NCI-H510A treated with DMSO at 0.1 percent for 48 hours (cell line): ENCODE measurements at regions not wholly inside any gene's neighbourhood (a gene's known extent, or its start where the extent isn't known, plus 50 kb on each side); places are given as distances from the start of the nearest gene placed in this dataset.

ENCODE experiments used
- DNase-seq: peaks from one replicate; lab custom pipeline; 2025; lab: John Stamatoyannopoulos, UW

DNA sequence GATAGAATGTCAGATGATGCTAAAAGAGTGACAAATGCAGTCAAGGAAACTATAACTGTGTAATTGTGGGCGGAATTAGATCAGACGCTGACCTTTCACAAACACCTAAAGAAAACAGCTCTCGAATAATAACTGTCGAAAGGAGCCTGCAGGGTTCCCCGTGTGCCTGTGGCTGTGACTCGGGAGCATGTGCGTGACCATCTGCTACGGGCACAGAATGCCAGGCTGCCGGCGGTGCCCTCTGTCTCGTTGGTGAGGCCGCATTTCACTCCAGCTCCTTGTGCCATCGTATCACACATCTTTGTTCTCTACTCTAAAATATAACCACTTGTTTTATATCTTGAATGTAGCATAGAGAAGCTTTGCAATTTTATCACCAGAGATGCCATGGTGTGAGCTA is 267.8 kb upstream of the FMN2 start:
- no peak for DNase-seq

DNA sequence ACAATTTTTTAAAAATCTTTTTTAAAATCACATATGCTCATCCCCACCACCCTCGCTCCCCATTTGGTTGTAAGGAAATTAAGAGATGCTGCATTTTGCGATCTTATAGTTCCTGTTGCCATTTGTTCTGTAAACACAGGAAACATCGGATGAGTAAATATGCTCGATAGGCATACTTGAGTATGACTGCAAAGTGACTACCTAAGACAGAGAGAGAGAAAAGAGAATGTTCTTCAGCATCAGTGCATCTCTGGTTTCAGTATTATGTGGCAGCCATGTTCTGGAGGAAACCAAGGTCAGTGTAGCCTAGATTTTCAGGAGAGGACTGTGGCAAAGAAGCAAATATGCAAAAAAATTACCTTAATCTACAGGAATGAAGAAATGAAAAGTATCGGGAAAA is 265.5 kb upstream of the FMN2 start:
- no peak for DNase-seq

DNA sequence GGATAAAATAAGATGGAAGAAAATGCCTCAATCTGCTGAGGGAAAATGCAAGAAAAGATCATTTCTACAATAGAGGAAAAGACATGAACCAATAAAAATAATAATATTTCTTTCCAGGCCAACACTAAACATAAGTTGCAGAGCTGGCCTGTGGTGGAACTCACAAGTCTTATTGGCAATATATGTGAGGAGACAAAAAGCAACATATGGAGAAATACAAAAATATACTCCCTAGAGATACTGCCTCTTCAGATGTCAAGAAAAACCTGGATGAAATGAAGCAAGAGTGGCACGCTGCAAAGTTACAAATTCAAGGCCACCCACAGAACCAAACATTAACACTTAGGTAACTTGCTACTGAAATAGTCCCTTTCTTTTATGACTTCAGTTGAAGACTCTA is 264.9 kb upstream of the FMN2 start:
- DNase-seq = no peak

DNA sequence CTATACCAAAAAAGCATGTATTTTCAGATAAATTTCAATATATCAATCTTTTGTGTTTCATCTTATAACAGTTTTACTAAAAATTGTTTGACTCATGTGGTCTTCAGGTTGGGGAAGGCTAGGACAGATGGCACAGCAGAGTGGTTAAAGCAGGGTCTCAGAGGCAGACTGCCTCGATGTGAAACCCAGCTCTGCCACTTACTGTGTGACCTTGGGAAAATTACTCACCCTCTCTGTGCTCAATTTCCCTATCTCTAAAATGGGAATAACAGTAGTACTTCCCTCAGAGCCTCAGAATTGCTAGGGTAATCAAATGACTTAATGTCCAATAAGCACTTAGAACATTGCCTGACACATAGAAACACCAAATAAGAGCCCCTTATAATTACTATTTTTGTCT is 262.1 kb upstream of the FMN2 start:
- DNase-seq = no peak

DNA sequence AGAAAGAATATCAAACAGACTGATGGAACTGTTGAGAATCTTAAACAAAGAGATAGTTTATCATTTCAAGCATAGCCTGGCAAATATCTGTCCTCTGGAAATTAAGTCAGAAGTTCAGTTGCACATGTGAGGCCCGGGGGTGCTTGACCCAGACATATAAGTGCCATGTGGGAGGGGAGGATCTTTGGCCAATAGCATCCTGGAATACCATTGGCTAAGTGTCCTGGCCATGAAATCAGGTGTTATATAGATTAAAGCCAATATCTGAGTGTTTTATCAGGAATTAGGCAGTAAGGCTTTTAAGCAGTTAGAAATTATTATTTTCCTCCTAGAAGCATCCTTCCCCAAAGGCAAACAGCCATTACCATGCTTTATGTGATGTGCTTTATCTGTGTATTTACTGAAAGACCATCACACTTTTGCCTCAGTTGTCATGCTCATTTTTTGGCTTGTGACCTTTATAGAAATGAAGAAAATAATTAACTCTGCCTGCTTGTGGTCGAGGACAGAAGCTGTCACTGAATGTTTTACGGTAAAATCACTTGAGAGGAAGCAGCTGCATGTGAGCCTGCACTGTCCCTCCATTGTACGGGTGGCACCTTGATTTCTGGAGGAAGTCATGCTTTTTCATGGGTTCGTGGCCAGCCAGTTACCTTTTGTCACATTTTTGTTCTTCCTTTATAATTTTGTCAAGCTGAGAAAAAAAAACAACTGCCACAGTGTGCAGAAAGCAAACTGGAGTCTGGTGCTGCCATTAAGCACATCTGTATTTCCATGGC is 259.9 kb upstream of the FMN2 start:
- no peak for DNase-seq

DNA sequence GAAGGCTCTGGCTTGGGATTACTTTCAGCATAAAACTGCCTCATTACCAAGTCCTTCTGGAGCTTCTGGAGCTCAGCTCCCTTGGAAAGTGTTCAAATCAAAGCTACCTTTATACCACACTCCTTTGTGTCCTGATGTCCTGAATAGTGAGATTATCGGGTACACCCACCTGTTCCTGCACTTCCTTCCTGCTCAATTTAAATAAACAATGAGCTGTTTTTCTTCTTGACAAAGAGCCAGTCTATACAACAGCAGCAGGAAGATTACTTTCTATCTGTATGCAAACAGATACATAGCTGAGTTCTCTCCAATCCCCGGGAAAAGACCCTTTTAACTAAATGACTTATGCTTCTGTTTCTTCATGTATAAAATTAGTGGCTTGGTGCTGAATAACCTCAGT is 258.0 kb upstream of the FMN2 start:
- no peak for DNase-seq

DNA sequence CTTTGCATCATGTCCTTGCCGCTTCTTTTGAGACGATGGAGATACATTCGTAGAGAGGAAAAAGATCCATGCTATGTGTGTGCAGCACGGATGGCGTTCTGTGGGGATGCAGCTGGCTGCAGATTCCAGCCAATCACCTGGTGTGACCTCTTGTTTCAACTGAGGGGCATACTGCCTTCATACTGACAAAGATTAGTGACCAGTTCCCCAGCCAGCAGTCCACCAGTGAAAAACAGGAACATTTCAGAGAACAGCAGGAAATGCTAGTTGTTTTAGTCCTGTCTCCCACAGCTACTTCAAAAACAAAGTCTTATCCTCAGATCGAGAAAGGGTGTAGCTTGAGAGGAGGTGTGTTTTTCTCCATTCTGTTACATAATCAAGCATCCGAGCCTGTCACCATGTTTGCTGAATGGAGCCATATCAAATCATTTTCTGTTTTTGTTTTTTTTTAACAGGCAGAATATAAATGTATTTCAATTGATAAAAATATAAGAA is 255.7 kb upstream of the FMN2 start:
- DNase-seq = no peak

DNA sequence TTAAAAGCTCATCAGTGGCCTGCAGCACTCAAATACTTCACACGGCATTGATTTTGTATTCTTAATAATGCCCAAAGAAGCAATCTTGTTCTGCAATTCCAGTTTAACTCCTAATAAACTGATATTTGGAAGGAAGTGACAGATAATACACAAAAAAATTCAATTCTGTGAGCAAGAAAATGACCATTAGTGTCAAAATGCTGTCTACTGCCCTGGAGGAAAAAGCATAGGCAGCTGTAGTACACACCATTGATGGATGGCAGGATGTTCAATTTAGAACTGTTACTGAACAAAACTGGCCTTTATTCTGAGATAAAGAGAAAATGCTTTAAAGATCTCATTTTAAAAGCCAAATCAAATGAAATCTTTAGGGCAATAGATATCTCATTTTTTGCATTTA is 251.3 kb upstream of the FMN2 start:
- no peak for DNase-seq

DNA sequence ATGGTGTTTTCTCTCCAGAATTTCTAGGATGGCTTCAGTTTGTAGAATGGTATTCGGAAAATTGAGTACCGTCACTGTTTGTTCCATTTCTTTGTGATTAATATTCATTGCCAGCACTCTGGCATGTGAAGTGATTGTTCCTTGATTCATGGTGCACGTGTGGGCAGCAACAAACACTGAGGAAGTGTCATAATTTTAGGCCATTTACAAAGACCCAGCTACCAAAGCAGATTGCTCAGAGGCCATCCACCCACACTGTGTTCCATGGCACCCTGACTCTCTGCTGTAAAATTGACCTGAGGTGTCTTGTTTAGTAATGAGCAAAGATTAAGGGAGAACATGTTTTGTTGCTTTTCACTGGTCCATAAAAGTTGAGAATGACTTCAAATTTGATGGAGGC is 250.9 kb upstream of the FMN2 start:
- DNase-seq = no peak

DNA sequence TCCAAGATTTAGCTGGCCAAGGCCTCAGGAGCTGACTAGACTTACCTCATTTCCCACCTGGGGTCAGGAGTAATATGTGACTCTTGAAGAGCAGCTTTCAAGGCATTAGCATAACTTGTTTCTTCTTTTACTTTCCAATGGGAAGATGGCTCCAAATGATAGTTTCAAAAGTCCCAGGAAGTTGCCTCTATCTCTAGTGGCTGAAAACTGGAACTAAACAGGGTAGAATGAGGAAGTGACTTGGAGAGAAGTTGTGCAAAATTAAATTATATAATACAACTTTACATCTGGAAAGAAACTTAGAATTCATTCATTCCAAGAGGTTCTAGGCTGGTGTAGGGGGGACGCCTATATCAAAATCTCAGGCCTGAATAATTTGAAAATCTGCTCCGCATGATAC is 250.1 kb upstream of the FMN2 start:
- no peak for DNase-seq

DNA sequence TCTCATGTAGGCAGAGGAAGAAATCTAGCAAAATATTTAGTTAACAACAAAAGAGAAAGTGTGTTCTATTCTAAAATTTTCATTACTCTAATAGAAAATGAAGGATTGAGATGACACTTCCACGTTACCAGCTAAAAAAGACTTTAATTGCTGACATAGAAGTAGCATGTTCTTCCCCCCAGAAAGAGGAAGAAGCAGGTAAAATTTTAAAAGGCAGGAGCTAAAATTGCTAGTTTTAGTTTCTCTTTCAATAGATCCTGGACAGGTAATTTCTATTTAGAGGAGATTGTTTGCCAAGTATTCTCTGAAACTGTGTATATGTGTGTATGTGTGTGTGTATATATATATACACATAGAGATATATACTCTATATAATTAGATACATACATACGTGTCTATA is 248.1 kb upstream of the FMN2 start:
- DNase-seq = no peak

DNA sequence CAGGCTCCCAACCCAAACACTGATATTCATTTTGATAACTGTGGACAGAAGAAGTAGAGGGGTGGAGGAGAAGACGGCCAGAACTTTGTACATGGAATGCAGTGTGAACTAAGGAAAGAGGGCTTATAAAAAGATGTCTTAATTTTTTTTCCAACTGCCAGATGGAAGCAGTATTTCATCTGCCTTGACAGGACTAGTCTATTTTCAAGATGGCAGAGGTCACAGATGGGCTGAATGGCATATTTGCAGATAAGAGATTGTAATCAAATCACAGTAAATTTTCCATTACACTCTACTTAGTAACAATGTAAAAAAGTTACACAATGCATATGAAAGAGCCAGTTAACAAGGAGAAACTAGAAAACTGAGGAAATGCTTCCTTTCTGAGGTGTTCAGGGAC is 246.8 kb upstream of the FMN2 start:
- DNase-seq = no peak

DNA sequence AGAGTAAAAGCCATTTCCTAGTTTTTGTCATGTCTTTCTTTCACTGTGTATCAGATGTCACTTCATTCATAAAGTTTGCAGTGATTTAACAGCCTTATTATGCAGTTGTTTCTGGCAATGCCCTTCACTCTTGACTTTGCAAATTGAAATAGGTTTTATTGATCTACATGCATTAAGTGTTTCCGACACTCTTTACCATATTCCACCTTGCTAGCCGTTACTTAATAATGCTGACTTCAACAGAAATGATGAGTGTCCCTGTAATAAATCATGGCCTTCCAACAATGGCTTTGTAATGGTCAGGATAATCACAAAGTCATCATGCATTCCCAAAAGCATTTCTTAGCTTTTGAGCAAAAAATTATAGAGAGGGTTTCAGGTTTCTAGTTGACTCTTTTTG is 236.8 kb upstream of the FMN2 start:
- DNase-seq = no peak

DNA sequence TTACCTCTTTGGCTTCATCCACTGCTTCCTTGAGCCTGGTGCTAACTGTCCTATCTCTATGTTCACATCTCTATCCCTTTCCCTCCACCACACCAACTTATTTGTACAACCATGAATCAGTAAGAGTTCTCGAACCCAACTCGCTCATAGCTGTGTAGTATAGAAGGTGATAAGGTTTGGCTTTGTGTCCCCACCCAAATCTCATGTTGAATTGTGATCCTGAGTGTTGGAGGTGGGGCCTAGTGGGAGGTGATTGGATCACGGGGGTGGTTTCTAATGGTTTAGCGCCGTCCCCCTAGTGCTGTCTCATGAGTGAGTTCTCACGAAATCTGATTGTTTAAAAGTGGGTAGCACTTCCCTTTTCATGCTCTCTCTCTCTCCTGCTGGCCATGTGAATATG is 235.6 kb upstream of the FMN2 start:
- no peak for DNase-seq

DNA sequence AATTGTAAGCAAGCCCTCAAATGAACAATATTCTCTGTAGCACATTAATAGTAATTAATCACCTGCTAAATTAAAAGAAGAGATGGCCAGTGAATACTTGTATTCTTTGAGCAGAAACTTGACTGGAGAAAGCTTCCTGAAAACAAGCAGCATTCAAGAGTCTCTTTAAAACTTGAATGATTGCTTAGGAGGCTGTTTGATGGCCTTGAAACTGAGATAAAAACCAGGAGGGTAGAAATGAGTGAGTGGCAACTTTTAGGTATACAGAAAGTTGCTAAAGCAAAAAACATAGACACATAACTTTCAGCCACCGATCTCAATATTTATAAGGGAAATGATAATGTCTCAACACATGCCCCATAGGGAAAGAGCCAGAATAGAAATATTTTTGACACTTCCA is 234.8 kb upstream of the FMN2 start:
- DNase-seq = no peak

DNA sequence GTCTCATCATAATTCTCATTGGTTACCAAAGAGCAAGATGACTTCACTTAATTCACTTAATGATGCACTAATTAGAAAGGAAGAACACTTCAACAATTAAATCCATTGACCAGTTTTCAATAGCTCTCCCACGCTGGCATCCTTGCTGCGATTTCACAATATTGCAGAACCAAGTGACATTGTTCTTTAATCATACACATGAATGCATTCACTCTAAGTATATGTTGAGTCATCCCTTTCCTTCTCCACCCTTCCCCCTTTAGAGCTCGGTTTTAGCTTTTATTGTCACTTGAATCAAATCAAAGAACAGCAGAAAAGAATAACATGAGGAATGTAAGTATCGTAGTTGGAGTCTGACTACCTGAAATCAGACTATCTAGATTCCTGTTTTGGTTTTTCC is 233.6 kb upstream of the FMN2 start:
- no peak for DNase-seq

DNA sequence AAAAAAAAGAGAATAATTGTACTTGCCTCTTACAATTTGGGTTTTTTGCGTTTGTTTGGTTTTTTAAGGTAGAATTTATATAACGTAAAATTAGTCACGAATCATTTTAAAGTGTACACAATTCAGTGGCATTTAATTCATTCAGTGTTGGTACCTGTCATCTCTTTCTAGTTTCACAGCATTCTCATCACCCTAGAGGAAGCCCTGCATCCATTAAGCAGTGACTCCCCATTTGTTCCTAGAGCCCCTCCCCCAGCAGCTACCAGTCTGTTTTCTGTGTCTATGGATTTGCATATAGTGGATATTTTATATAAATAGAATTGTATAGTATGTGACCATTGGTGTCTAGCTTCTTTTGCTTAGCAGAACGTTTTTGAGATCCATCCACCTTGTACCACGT is 233.2 kb upstream of the FMN2 start:
- no peak for DNase-seq

DNA sequence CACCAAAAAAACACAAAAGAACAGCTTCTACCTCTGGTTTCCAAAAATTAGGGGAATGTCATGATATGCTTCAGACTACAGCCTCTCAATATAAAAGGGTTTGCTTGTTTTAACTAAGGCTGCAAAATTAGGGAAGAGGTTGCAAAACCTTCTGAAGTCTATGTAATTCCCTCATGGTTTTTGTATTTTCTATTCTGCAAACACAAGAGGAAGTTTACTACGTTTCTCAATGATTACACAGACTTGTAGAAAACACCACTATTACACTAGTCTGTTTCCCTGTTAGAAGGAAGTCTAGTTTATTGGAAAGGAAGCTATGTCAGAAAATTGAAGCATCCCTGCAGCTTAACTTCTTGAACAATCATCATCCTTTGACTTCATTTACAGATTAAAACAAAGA is 229.7 kb upstream of the FMN2 start:
- DNase-seq = no peak

DNA sequence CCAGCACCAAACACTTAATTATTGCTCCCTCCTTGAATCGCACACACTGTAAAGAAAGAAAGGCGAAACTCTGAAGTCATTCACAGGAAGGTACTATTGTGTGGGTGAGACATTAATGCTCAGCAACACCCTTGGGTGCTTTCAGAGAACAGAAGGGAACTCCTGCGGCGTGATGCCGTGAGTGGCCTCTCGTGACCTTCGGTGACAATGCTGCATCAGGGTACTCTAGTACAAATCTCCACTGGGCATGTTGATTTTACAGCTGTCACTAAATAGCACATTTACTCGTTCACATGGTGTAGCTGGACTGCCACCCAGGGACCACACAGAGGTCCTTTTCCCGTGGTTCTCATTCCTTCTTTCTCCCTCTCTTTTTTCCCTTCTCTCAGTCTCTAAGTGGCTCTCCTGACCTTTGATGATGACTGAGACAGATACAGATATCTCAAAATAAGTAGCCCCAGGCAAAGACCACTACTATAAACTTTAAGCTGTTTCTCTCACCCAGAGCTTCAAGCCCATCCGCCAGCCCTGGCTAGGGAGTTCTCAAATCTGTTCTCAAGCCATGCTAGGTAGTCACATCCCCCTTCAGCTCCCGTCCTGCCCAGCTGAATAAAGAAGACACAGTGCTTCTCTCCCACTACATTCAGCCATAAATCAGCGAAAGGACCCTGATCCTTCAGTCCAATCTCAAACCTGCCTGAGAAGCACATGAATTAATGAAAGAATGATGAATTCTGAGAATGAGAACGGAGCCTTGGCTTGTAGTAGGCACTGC is 223.4 kb upstream of the FMN2 start:
- DNase-seq = no peak

DNA sequence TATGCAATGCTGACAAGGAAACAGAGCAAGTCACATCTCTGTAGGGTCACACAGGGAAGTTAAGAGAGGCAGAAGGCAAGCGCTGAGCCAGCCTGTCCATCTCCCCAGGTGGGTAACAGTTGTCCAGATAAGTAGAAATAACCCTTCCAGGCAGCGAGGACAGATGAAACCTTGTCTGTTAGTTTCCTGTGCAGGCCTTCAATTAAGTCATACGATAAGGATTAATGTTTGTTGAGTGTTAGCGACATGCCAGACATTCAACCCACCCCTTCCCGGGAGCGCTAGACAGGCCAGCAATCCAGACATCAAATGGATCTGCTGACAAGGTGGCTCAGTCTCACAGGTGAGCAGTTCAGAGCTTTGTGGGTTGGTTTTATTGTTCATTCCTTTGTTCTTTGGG is 221.5 kb upstream of the FMN2 start:
- no peak for DNase-seq

DNA sequence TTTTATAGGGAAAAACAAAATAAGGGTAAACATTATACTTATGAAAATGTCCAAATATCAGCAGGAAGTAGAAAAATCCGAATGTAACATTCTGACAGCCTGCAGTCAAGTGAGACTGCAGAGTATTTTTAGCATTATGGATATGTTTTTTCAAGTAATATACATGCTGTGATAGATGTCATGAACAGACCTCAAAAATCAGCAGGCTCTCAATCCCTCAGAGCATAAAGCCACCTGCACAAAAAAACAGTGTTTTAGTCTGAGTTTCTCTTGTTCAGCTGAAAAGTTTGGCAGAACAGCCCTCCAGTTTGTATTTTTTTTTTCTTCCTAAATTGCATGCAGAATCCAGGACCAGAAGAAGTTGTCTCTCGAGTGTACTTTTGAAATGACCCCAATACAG is 219.1 kb upstream of the FMN2 start:
- no peak for DNase-seq

DNA sequence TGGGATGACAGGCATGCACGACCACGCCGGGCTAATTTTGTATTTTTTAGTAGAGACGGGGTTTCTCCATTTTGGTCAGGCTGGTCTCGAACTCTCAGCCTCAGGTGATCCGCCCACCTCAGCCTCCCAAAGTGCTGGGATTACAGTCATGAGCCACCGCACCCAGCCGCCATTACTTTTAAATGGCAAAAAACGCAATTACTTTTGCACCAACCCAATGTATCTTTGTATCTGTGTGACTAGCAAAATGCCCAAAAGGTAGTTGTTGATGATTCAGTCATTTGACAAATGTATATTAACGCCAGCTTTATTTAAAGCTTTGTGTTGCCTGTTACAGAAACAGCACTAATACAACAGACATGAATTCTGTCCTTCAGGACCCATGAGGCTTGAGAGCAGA is 216.9 kb upstream of the FMN2 start:
- no peak for DNase-seq

DNA sequence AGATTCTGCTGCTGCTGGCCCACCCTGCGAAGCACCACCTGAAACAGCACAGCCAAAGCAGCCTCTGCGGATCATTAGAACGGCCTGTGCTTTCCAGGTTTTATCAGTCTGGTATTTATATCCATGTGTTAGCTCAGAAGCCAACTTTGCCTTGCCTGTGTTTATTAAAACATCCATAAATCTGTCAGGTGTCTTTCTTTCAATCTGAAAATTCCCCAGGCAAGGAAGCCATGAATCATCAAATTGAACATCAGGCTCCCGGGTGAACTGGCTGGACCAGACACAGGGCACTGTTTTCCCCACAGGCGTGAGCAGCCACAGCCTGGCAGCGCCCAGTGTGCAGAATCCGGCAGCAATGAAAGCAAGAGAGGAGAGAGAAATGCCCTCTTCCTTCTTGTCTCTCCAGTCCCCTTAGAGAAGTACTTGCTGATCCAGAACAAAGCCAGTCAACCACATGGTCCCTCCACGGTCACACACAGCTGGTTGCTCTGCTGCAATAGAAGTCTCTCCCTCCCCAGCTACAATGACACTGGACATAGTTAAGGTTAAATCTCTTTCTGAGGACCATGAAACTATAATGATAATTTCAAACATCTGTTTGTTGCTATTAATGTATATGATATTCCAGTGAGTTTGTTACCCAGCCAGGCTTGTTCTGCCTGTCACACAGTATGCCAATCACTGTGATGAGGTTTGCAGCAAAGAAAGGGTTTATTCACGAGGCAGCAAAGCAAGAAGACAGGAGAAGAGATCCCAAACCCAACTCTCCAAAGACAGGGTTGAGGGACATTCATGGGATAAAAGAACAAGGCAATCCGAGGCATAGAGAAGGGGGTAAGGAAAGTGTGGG is 212.1 kb upstream of the FMN2 start:
- DNase-seq = no peak
